ENCODE measurements at regions not wholly inside any gene's neighbourhood (a gene's known extent, or its start where the extent isn't known, plus 50 kb on each side); places are given as distances from the start of the nearest gene placed in this dataset.

DNA sequence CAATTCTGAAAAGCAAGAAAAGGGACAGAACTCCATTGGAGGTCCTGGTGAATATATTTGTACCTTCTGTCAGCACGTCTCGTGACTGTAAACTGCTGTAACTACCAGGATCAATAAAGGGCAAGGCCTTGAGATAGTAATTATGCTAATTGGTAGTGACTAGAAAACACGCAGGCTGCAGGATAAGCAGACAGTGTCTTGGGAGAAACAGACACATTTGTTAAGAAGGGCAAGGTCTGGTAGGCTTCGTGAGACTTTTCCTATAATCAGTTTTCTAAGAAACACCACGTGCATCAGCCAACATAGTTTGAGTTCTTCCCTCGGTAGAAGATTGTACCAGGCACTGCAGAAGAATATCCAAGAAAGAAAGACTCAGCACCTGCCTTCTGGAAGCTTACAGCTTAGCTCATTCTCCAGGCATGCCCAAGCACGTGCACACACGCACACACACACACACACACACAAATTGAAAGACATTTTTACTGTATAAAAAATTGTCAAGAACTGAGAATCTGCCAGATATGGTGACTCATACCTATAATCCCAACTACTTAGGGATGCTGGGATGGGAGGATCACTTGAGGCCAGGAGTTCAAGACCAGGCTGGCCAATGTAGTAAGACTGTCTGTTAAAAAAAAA lies 167.0 kb upstream of the SASH1 start (continued):
- TF ChIP-seq GTF2F1 (IDR thresholded peaks at IDR 0.05; ENCODE audit: borderline replicate concordance, low read depth, low read length), result no peak
- TF ChIP-seq TCF12 (IDR thresholded peaks at IDR 0.05; ENCODE audit: low read depth, low read length), result no peak
- TF ChIP-seq CBX8 (IDR thresholded peaks at IDR 0.05; ENCODE audit: borderline replicate concordance, low read depth, low read length), result no peak
- TF ChIP-seq, protein P1, sequence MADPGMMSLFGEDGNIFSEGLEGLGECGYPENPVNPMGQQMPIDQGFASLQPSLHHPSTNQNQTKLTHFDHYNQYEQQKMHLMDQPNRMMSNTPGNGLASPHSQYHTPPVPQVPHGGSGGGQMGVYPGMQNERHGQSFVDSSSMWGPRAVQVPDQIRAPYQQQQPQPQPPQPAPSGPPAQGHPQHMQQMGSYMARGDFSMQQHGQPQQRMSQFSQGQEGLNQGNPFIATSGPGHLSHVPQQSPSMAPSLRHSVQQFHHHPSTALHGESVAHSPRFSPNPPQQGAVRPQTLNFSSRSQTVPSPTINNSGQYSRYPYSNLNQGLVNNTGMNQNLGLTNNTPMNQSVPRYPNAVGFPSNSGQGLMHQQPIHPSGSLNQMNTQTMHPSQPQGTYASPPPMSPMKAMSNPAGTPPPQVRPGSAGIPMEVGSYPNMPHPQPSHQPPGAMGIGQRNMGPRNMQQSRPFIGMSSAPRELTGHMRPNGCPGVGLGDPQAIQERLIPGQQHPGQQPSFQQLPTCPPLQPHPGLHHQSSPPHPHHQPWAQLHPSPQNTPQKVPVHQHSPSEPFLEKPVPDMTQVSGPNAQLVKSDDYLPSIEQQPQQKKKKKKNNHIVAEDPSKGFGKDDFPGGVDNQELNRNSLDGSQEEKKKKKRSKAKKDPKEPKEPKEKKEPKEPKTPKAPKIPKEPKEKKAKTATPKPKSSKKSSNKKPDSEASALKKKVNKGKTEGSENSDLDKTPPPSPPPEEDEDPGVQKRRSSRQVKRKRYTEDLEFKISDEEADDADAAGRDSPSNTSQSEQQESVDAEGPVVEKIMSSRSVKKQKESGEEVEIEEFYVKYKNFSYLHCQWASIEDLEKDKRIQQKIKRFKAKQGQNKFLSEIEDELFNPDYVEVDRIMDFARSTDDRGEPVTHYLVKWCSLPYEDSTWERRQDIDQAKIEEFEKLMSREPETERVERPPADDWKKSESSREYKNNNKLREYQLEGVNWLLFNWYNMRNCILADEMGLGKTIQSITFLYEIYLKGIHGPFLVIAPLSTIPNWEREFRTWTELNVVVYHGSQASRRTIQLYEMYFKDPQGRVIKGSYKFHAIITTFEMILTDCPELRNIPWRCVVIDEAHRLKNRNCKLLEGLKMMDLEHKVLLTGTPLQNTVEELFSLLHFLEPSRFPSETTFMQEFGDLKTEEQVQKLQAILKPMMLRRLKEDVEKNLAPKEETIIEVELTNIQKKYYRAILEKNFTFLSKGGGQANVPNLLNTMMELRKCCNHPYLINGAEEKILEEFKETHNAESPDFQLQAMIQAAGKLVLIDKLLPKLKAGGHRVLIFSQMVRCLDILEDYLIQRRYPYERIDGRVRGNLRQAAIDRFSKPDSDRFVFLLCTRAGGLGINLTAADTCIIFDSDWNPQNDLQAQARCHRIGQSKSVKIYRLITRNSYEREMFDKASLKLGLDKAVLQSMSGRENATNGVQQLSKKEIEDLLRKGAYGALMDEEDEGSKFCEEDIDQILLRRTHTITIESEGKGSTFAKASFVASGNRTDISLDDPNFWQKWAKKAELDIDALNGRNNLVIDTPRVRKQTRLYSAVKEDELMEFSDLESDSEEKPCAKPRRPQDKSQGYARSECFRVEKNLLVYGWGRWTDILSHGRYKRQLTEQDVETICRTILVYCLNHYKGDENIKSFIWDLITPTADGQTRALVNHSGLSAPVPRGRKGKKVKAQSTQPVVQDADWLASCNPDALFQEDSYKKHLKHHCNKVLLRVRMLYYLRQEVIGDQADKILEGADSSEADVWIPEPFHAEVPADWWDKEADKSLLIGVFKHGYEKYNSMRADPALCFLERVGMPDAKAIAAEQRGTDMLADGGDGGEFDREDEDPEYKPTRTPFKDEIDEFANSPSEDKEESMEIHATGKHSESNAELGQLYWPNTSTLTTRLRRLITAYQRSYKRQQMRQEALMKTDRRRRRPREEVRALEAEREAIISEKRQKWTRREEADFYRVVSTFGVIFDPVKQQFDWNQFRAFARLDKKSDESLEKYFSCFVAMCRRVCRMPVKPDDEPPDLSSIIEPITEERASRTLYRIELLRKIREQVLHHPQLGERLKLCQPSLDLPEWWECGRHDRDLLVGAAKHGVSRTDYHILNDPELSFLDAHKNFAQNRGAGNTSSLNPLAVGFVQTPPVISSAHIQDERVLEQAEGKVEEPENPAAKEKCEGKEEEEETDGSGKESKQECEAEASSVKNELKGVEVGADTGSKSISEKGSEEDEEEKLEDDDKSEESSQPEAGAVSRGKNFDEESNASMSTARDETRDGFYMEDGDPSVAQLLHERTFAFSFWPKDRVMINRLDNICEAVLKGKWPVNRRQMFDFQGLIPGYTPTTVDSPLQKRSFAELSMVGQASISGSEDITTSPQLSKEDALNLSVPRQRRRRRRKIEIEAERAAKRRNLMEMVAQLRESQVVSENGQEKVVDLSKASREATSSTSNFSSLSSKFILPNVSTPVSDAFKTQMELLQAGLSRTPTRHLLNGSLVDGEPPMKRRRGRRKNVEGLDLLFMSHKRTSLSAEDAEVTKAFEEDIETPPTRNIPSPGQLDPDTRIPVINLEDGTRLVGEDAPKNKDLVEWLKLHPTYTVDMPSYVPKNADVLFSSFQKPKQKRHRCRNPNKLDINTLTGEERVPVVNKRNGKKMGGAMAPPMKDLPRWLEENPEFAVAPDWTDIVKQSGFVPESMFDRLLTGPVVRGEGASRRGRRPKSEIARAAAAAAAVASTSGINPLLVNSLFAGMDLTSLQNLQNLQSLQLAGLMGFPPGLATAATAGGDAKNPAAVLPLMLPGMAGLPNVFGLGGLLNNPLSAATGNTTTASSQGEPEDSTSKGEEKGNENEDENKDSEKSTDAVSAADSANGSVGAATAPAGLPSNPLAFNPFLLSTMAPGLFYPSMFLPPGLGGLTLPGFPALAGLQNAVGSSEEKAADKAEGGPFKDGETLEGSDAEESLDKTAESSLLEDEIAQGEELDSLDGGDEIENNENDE (IDR thresholded peaks at IDR 0.05; ENCODE audit: insufficient replicate concordance, low read length), result no peak
- TF ChIP-seq, protein P2, sequence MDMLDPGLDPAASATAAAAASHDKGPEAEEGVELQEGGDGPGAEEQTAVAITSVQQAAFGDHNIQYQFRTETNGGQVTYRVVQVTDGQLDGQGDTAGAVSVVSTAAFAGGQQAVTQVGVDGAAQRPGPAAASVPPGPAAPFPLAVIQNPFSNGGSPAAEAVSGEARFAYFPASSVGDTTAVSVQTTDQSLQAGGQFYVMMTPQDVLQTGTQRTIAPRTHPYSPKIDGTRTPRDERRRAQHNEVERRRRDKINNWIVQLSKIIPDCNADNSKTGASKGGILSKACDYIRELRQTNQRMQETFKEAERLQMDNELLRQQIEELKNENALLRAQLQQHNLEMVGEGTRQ (IDR thresholded peaks at IDR 0.05; ENCODE audit: low read length), result no peak
- no peak for TF ChIP-seq SIN3A (conservative IDR thresholded peaks at IDR 0.05 in 1 of 2, IDR thresholded peaks at IDR 0.05 in 1 of 2; ENCODE audit: low read depth in 1 of 2, low read length in 2 of 2)
- no peak for TF ChIP-seq MAFK (IDR thresholded peaks at IDR 0.05; ENCODE audit: low read depth, low read length)

All from H1 (cell line).